BJ (cell line): ENCODE measurements at regions not wholly inside any gene's neighbourhood (a gene's known extent, or its start where the extent isn't known, plus 50 kb on each side); places are given as distances from the start of the nearest gene placed in this dataset.

Experiments used
- CTCF ChIA-PET: fragments of 350-600 bp; formaldehyde crosslinking; extraction: SDS; loops from one replicate; lab custom pipeline; 2021; ENCODE audit warnings: antibody characterized with exemption, inconsistent platforms; lab: Yijun Ruan, JAX
- POLR2A ChIA-PET: fragments of 300-600 bp; sonication (Branson Sonifier 250); formaldehyde crosslinking; extraction: SDS; loops from one replicate; lab custom pipeline; 2021; ENCODE audit warnings: antibody characterized with exemption; lab: Charles Lee
- DNase-seq: peaks from one replicate; pipeline ENCODE4 v3.0.0-alpha.2; 2011; ENCODE audit warnings: low read depth
- H3K27me3 ChIP-seq: 2 replicates; pipeline ENCODE4 v1.6.0; 2011; ENCODE audit warnings: low read length; ENCODE audit not compliant: control insufficient read depth, insufficient read depth
- H3K36me3 ChIP-seq: 2 replicates; pipeline ENCODE4 v1.5.1; 2011; ENCODE audit warnings: low read length; ENCODE audit not compliant: control insufficient read depth, insufficient read depth
- H3K4me3 ChIP-seq: 2 replicates; pipeline ENCODE4 v1.5.1; 2011; ENCODE audit warnings: low read depth, mild to moderate bottlenecking, control low read depth, low read length
- TF ChIP-seq, protein P1 (sequence below): IDR thresholded peaks from 2 replicates; pipeline ENCODE4 v1.5.1; 2011; ENCODE audit warnings: low read depth, mild to moderate bottlenecking, control low read depth, inconsistent platforms, low read length, moderate library complexity; ENCODE audit not compliant: insufficient read depth

GRCh38 chr13:71087432-71087831 is 779.6 kb downstream of the DACH1 start:
- H3K36me3 ChIP-seq = no peaks in the 10 kb centered on the region
- TF ChIP-seq, protein P1, sequence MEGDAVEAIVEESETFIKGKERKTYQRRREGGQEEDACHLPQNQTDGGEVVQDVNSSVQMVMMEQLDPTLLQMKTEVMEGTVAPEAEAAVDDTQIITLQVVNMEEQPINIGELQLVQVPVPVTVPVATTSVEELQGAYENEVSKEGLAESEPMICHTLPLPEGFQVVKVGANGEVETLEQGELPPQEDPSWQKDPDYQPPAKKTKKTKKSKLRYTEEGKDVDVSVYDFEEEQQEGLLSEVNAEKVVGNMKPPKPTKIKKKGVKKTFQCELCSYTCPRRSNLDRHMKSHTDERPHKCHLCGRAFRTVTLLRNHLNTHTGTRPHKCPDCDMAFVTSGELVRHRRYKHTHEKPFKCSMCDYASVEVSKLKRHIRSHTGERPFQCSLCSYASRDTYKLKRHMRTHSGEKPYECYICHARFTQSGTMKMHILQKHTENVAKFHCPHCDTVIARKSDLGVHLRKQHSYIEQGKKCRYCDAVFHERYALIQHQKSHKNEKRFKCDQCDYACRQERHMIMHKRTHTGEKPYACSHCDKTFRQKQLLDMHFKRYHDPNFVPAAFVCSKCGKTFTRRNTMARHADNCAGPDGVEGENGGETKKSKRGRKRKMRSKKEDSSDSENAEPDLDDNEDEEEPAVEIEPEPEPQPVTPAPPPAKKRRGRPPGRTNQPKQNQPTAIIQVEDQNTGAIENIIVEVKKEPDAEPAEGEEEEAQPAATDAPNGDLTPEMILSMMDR = no peak
- no peak for DNase-seq
- CTCF ChIA-PET = no interaction called here
- POLR2A ChIA-PET = no interaction called here
- H3K4me3 ChIP-seq = no peak overlapping the region
- no peaks in the 10 kb centered on the region for H3K27me3 ChIP-seq

DNA sequence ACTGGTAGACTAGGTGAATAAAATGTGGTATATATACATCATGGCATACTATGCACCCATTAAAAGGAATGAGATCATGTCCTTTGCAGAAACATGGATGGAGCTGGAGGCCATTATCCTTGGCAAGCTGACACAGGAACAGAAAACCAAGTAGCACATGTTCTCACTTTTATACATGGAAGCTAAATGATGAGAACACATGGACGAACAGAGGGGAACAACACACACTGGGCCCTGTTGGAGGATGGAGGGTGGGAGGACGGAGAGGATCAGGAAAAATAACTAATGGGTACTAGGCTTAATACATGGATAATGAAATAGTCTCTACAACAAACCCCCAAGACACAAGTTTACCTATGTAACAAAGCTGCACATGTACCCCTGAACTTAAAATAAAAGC is 780.0 kb downstream of the DACH1 start:
- CTCF ChIA-PET = no interaction called here
- TF ChIP-seq, protein P1 = no peak
- no peak for DNase-seq
- no peak overlapping the region for H3K4me3 ChIP-seq
- no peaks in the 10 kb centered on the region for H3K27me3 ChIP-seq
- POLR2A ChIA-PET = no interaction called here
- H3K36me3 ChIP-seq = no peaks in the 10 kb centered on the region

DNA sequence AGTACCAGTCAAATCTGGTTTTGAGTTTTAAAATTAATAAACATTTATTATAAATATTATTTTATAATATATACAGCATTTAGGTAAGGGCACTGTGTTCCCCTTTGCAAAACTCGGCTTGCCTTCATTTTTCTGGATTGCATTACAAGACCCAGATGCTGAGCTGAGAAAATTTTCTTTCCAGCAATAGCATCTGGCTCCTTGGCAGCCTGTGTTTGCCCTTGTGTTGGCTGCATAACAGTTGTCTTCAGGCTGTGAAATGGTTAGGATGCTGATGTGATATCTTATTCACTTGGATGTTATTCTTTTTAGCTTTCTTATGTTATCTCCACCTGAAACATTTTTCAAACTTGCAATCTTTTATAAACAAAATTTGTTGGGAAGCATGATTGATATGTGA is 784.4 kb downstream of the DACH1 start:
- TF ChIP-seq, protein P1 = no peak
- Histone ChIP-seq H3K27me3 (no peaks in the 10 kb centered on the region), H3K4me3 (no peak overlapping the region), H3K36me3 (no peaks in the 10 kb centered on the region)
- CTCF ChIA-PET = no interaction called here
- no peak for DNase-seq
- POLR2A ChIA-PET = no interaction called here

- H3K27me3 ChIP-seq = no peaks in the 10 kb centered on the region
- no peaks in the 10 kb centered on the region for H3K36me3 ChIP-seq
- TF ChIP-seq, protein P1 = no peak
- no peak overlapping the region for H3K4me3 ChIP-seq
- ChIA-PET POLR2A (no interaction called here), CTCF (no interaction called here)
- DNase-seq = no peak
These were observed 787.4 kb downstream of the DACH1 start for GRCh38 chr13:71079638-71080037.

DNA sequence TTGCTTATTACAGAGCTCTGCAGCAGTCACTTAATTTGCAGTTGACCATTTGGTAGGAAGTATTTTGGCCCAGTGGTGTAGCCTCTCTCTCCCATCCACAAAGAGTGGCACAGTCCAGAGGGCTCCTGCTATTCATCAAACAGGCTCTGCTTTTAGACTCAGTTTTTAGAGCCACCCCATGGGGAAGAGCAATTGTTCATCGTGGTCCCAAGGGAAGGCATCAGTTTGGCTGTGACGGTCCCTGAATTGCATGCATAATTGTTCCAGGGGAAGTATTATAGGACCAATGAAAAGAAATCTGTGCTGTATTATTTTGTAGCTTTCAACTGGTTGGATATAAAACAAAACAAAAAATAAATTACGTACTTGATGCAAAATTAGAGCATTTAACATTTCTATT is 799.0 kb downstream of the DACH1 start:
- Histone ChIP-seq H3K4me3 (no peak overlapping the region), H3K36me3 (no peaks in the 10 kb centered on the region), H3K27me3 (no peaks in the 10 kb centered on the region)
- ChIA-PET POLR2A (no interaction called here), CTCF (no interaction called here)
- DNase-seq = no peak
- TF ChIP-seq, protein P1 = no peak
